IMR-90 (cell line): ENCODE measurements at regions not wholly inside any gene's neighbourhood (a gene's known extent, or its start where the extent isn't known, plus 50 kb on each side); places are given as distances from the start of the nearest gene placed in this dataset.

Source experiments
- ATAC-seq: fragments of 200-7000 bp; cut with Tn5 transposase; 2 replicates; pipeline ENCODE4 v1.9.1; 2020; ENCODE audit warnings: low read depth, mild to moderate bottlenecking, moderate library complexity
- BruUV-seq: library from RNA; stranded (reverse); fragments of 400-500 nt; replicated peaks from 2 replicates; lab custom pipeline; 2021; lab: Mats Ljungman, UMichigan
- CTCF ChIA-PET: fragments of 300-600 bp; formaldehyde crosslinking; extraction: SDS; loops from one replicate; lab custom pipeline; 2021; ENCODE audit warnings: antibody characterized with exemption; lab: Yijun Ruan, JAX
- POLR2A ChIA-PET: fragments of 300-600 bp; sonication (Branson Sonifier 250); formaldehyde crosslinking; loops from one replicate; lab custom pipeline; 2022; ENCODE audit warnings: antibody characterized with exemption; ENCODE audit not compliant: unreplicated experiment; lab: Charles Lee
- DNase-seq: peaks from one replicate; pipeline ENCODE4 v3.0.0; 2013
- H2AFZ ChIP-seq: replicated peaks from 2 replicates; pipeline ENCODE3; 2013; ENCODE audit warnings: low read length, mild to moderate bottlenecking; ENCODE audit not compliant: poor library complexity
- H2AK5ac ChIP-seq: 2 replicates; pipeline ENCODE4 v1.6.1; 2013; ENCODE audit warnings: low read depth, low read length, inconsistent platforms
- H2AK9ac ChIP-seq: replicated peaks from 2 replicates; pipeline ENCODE3; 2013; ENCODE audit warnings: mild to moderate bottlenecking, low read depth, low read length, moderate library complexity; ENCODE audit not compliant: poor library complexity
- H2BK120ac ChIP-seq: 2 replicates; pipeline ENCODE4 v1.6.1; 2013; ENCODE audit warnings: low read depth, low read length, inconsistent platforms
- H2BK15ac ChIP-seq: 3 replicates; pipeline ENCODE4 v1.6.1; 2013; ENCODE audit warnings: low read depth, low read length, inconsistent platforms
- H2BK20ac ChIP-seq: 2 replicates; pipeline ENCODE4 v1.6.1; 2013; ENCODE audit warnings: low read depth, mild to moderate bottlenecking, inconsistent platforms, low read length, moderate library complexity
- H2BK5ac ChIP-seq: 2 replicates; pipeline ENCODE4 v1.6.1; 2013; ENCODE audit warnings: mild to moderate bottlenecking, low read depth, low read length, inconsistent platforms; ENCODE audit not compliant: poor library complexity, severe bottlenecking
- H3K14ac ChIP-seq: replicated peaks from 2 replicates; pipeline ENCODE4 v1.6.1; 2013; ENCODE audit warnings: low read depth, low read length, inconsistent platforms
- H3K18ac ChIP-seq: 2 replicates; pipeline ENCODE4 v1.6.1; 2013; ENCODE audit warnings: low read depth, low read length, control low read depth
- H3K23ac ChIP-seq: 2 replicates; pipeline ENCODE4 v1.6.1; 2013; ENCODE audit warnings: low read depth, low read length, inconsistent platforms
- H3K27ac ChIP-seq: 2 replicates; pipeline ENCODE4 v1.5.1; 2013; ENCODE audit warnings: mild to moderate bottlenecking, control low read depth, low read length; ENCODE audit not compliant: insufficient read depth
- H3K27me3 ChIP-seq: 2 replicates; pipeline ENCODE4 v1.6.1; 2013; ENCODE audit warnings: low read length; ENCODE audit not compliant: control insufficient read depth, insufficient read depth
- H3K36me3 ChIP-seq: 2 replicates; pipeline ENCODE4 v1.6.1; 2013; ENCODE audit warnings: low read length, mixed read lengths; ENCODE audit not compliant: control insufficient read depth, insufficient read depth
- H3K4ac ChIP-seq: 2 replicates; pipeline ENCODE4 v1.6.1; 2013; ENCODE audit warnings: low read depth, low read length, inconsistent platforms
- H3K4me1 ChIP-seq: 2 replicates; pipeline ENCODE4 v1.6.1; 2013; ENCODE audit warnings: low read length, mixed read lengths; ENCODE audit not compliant: control insufficient read depth, insufficient read depth
- H3K4me2 ChIP-seq: 2 replicates; pipeline ENCODE4 v1.6.1; 2013; ENCODE audit warnings: low read depth, mild to moderate bottlenecking, control low read depth, low read length, moderate library complexity
- H3K4me3 ChIP-seq: 2 replicates; pipeline ENCODE4 v1.5.1; 2013; ENCODE audit warnings: low read depth, mild to moderate bottlenecking, control low read depth, low read length, moderate library complexity; ENCODE audit not compliant: insufficient read depth
- H3K56ac ChIP-seq: 2 replicates; pipeline ENCODE4 v1.6.1; 2013; ENCODE audit warnings: low read length, inconsistent platforms; ENCODE audit not compliant: insufficient read depth; ENCODE audit errors: extremely low read depth
- H3K79me1 ChIP-seq, 2 experiments: 2 replicates each; pipeline ENCODE4 v1.6.1; 2013; ENCODE audit warnings: low read length in 2 of 2, inconsistent platforms in 1 of 2, low read depth in 1 of 2
- H3K9ac ChIP-seq: 2 replicates; pipeline ENCODE4 v1.6.1; 2013; ENCODE audit warnings: low read depth, low read length, control low read depth
- H3K9me1 ChIP-seq: 2 replicates; pipeline ENCODE4 v1.6.1; 2013; ENCODE audit warnings: low read length, inconsistent platforms; ENCODE audit not compliant: insufficient read depth
- H3K9me3 ChIP-seq: 2 replicates; pipeline ENCODE4 v1.6.1; 2013; ENCODE audit warnings: low read length; ENCODE audit not compliant: control insufficient read depth, insufficient read depth
- H4K20me1 ChIP-seq: 2 replicates; pipeline ENCODE4 v1.6.1; 2013; ENCODE audit warnings: low read length, inconsistent platforms; ENCODE audit not compliant: insufficient read depth
- H4K5ac ChIP-seq: 2 replicates; pipeline ENCODE4 v1.6.1; 2013; ENCODE audit warnings: mild to moderate bottlenecking, low read depth, low read length, control low read depth
- H4K8ac ChIP-seq, 2 experiments: 2 replicates each; pipeline ENCODE4 v1.6.1; 2013; ENCODE audit warnings: low read depth in 2 of 2, low read length in 2 of 2, control low read depth in 1 of 2, inconsistent platforms in 1 of 2
- H4K91ac ChIP-seq: 2 replicates; pipeline ENCODE4 v1.6.1; 2013; ENCODE audit warnings: low read depth, low read length, inconsistent platforms; ENCODE audit not compliant: insufficient read depth
- BHLHE40 ChIP-seq: fragments of 150-350 bp; IDR thresholded peaks from 2 replicates; pipeline ENCODE4 v1.6.1; 2016; ENCODE audit warnings: mild to moderate bottlenecking, low read depth, low read length
- MXI1 ChIP-seq: IDR thresholded peaks from 2 replicates; pipeline ENCODE4 v1.6.1; 2012; ENCODE audit warnings: low read depth, mild to moderate bottlenecking, low read length, moderate library complexity, borderline replicate concordance
- NFE2L2 ChIP-seq: fragments of 150-350 bp; IDR thresholded peaks from 2 replicates; pipeline ENCODE4 v1.6.1; 2016; ENCODE audit warnings: low read depth, mild to moderate bottlenecking, low read length
- RAD21 ChIP-seq: IDR thresholded peaks from 2 replicates; pipeline ENCODE4 v1.6.1; 2012; ENCODE audit warnings: low read length, improper control_type of control experiment
- RFX5 ChIP-seq: IDR thresholded peaks from 2 replicates; pipeline ENCODE4 v1.8.0; 2012; ENCODE audit warnings: low read depth, mild to moderate bottlenecking, low read length, moderate library complexity
- WGBS, 2 experiments: methylation state at CpG; one replicate each; pipeline versions ENCODE4 v1.1.5 to v1.1.7; 2013; ENCODE audit warnings: missing lambda C conversion rate in 2 of 2; ENCODE audit not compliant: insufficient read length in 1 of 2; ENCODE audit errors: extremely low coverage in 2 of 2; 5-methylcytosine and 5-hydroxymethylcytosine counted together
- dilution Hi-C: fragments of 300-500 bp; cut with HindIII; formaldehyde crosslinking; loops from one replicate; pipeline ENCODE4 v1.14.3; 2018; ENCODE audit warnings: low sequenced_read_pairs; ENCODE audit not compliant: unreplicated experiment
- in situ Hi-C: fragments of 300-500 bp; cut with MboI; formaldehyde crosslinking; loops from 3 replicates; pipeline ENCODE4 v1.14.3; 2019; ENCODE audit warnings: low sequenced_read_pairs, inconsistent platforms, mixed read lengths
- intact Hi-C: fragments of 100-400 bp; cut with micrococcal nuclease; formaldehyde crosslinking; loops from 2 replicates; pipeline ENCODE4 v1.10.0; 2022

DNA sequence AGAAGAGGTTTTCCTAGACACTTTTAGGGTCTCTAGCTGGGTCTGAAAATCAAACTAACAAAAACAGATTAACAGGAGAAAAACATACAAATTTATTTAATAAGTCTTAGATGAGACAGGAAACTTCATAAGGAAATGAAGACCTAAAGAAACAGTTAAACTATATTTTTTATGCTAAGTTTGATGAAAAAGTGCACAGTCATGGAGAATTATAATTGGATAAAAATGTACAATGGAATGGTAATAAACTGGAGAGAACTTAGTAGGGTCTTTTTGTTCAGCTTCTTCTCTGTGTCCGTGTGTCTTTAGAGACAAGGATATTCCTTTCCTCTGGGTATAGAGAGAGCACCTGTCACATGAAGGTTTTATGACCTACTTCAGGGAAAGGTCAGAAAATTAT is 323.4 kb downstream of the RAB38 start:
- peak overlapping the region; percentile 56; the same call in 1 of the 2 replicates for H3K4ac ChIP-seq
- H3K36me3 ChIP-seq, result no peaks in the 10 kb centered on the region
- H4K8ac ChIP-seq, result 0 out of 4 replicates have a peak overlapping the region, but pooled peaks of 1 of the 2 experiments have one; percentile 39
- H3K4me1 ChIP-seq, result peaks cover 6% of the 10 kb centered on the region; the same call in 1 of the 2 replicates
- dilution Hi-C loops (no loop called here), intact Hi-C loops (no loop called here), in situ Hi-C loops (no loop called here)
- no peaks in the 10 kb centered on the region for H3K79me1 ChIP-seq
- ChIA-PET POLR2A (no interaction called here), CTCF (interaction anchor here (1.1 kb wide), 1 partner anchor 26 kb away, joined by 4 read pairs; no protein-coding TSS in a partner anchor)
- H2AK5ac ChIP-seq, result no peak overlapping the region
- peak overlapping the region; percentile 47; the same call in 1 of the 2 replicates for H4K5ac ChIP-seq
- no peaks in the 10 kb centered on the region for H4K20me1 ChIP-seq
- BruUV-seq, result no TSS peak
- DNase-seq (no peak), ATAC-seq (no peak)
- H2AK9ac ChIP-seq, result no peak overlapping the region
- H2BK15ac ChIP-seq, result peak overlapping the region; percentile 31; the same call in 1 of the 3 replicates
- H3K9ac ChIP-seq, result no peak overlapping the region
- no peak overlapping the region for H3K23ac ChIP-seq
- no CpG with 5 or more reads among the region's 1 CpG for WGBS, 2 experiments
- H3K18ac ChIP-seq, result peak overlapping the region; percentile 79; the same call in 1 of the 2 replicates
- H3K9me3 ChIP-seq, result no peaks in the 10 kb centered on the region
- peak overlapping the region; percentile 82 for H2BK120ac ChIP-seq
- H3K4me3 ChIP-seq, result no peak overlapping the region
- no peak overlapping the region for H2AFZ ChIP-seq
- H2BK5ac ChIP-seq, result peak overlapping the region; percentile 57
- H3K14ac ChIP-seq, result peak overlapping the region; percentile 82; the same call in 1 of the 2 replicates
- H3K4me2 ChIP-seq, result peak overlapping the region; percentile 40; the same call in 1 of the 2 replicates
- peak overlapping the region; percentile 94 for H2BK20ac ChIP-seq
- H3K27ac ChIP-seq, result no peak overlapping the region
- no peaks in the 10 kb centered on the region for H3K27me3 ChIP-seq
- no peak overlapping the region; the same call in 1 of the 2 replicates for H3K56ac ChIP-seq
- H3K9me1 ChIP-seq, result no peaks in the 10 kb centered on the region
- H4K91ac ChIP-seq, result peak overlapping the region; percentile 58; the same call in 1 of the 2 replicates
- TF ChIP-seq RAD21 (no peak), NFE2L2 (peak; percentile 76), RFX5 (no peak), BHLHE40 (no peak), MXI1 (no peak)
